HepG2 (cell line): ENCODE measurements at regions not wholly inside any gene's neighbourhood (a gene's known extent, or its start where the extent isn't known, plus 50 kb on each side); places are given as distances from the start of the nearest gene placed in this dataset.

Source experiments
- ATAC-seq: fragments of 200-7000 bp; cut with Tn5 transposase; 3 replicates; pipeline ENCODE4 v1.9.1; 2020; ENCODE audit warnings: mild to moderate bottlenecking, moderate library complexity
- BruUV-seq: library from RNA; stranded (reverse); fragments of 400-500 nt; replicated peaks from 2 replicates; lab custom pipeline; 2021; lab: Mats Ljungman, UMichigan
- CTCF ChIA-PET: fragments of 300-600 bp; formaldehyde crosslinking; extraction: SDS; loops from one replicate; lab custom pipeline; 2021; ENCODE audit warnings: low total read pairs, inconsistent platforms, low intra/inter-chr PET ratio; lab: Yijun Ruan, JAX
- POLR2A ChIA-PET: fragments of 350-600 bp; sonication (Branson Sonifier 250); formaldehyde crosslinking; loops from one replicate; lab custom pipeline; 2020; ENCODE audit warnings: antibody characterized with exemption, inconsistent platforms; lab: Yijun Ruan, JAX
- DNase-seq: peaks from one replicate; pipeline ENCODE4 v3.0.0-alpha.2; 2015; ENCODE audit warnings: low spot score
- FAIRE-seq: peaks from 3 replicates; lab custom pipeline; 2011; peaks lifted over from hg19 to GRCh38; lab: Jason Lieb, UNC
- H2AFZ ChIP-seq: one replicate; pipeline ENCODE4 v1.6.1; 2011; ENCODE audit warnings: low read length, inconsistent platforms
- H3K27ac ChIP-seq: fragments of 300-600 bp; 3 replicates; pipeline ENCODE4 v1.8.0; 2011; ENCODE audit warnings: mixed run types, mild to moderate bottlenecking, mixed read lengths, low read length, inconsistent platforms; ENCODE audit not compliant: insufficient read depth; ENCODE audit errors: extremely low read length
- H3K27me3 ChIP-seq, 2 experiments: fragments of 200-600 bp in 1 of 2; 2 replicates in 1 of 2; 3 replicates in 1 of 2; pipeline versions ENCODE4 v1.6.0 to v1.8.0; 2011; ENCODE audit warnings: low read length in 2 of 2, mild to moderate bottlenecking in 2 of 2, moderate library complexity in 2 of 2, inconsistent platforms in 1 of 2; ENCODE audit not compliant: insufficient read depth in 2 of 2, control insufficient read depth in 1 of 2
- H3K36me3 ChIP-seq, 2 experiments: fragments of 200-600 bp in 1 of 2; replicated peaks in 1 of 2; 2 replicates in 1 of 2; 3 replicates in 1 of 2; pipeline versions ENCODE4 v1.5.1 to v1.8.0; 2011; ENCODE audit warnings: low read length in 2 of 2, inconsistent platforms in 1 of 2; ENCODE audit not compliant: insufficient read depth in 2 of 2, control insufficient read depth in 1 of 2
- H3K4me1 ChIP-seq: 2 replicates; pipeline ENCODE4 v1.5.1; 2012; ENCODE audit warnings: low read length, inconsistent platforms; ENCODE audit not compliant: insufficient read depth
- H3K4me2 ChIP-seq: 2 replicates; pipeline ENCODE4 v1.6.0; 2011; ENCODE audit warnings: low read depth, low read length, inconsistent platforms
- H3K4me3 ChIP-seq, 3 experiments: fragments of 200-600 bp in 1 of 3; sonication (generic), shearing (Covaris generic) in 1 of 3; replicated peaks in 1 of 3; 2 replicates each; pipeline ENCODE4 v1.5.1; 2011 to 2016; ENCODE audit warnings: low read length in 3 of 3, inconsistent platforms in 2 of 3, low read depth in 2 of 3, mild to moderate bottlenecking in 2 of 3, control low read depth in 1 of 3, mixed read lengths in 1 of 3; ENCODE audit not compliant: insufficient read depth in 1 of 3
- H3K79me2 ChIP-seq: one replicate; pipeline ENCODE4 v1.6.1; 2011; ENCODE audit warnings: low read length, inconsistent platforms; ENCODE audit not compliant: insufficient read depth
- H3K9ac ChIP-seq: 2 replicates; pipeline ENCODE4 v1.6.0; 2011; ENCODE audit warnings: mild to moderate bottlenecking, low read depth, low read length, inconsistent platforms; ENCODE audit not compliant: insufficient read depth
- H3K9me3 ChIP-seq: 2 replicates; pipeline ENCODE4 v1.5.1; 2012; ENCODE audit warnings: mild to moderate bottlenecking, low read length
- H4K20me1 ChIP-seq: 2 replicates; pipeline ENCODE4 v1.6.0; 2011; ENCODE audit warnings: inconsistent platforms, mild to moderate bottlenecking, low read length, moderate library complexity; ENCODE audit not compliant: insufficient read depth
- AKAP8 ChIP-seq: sonication (generic); formaldehyde crosslinking; IDR thresholded peaks from 2 replicates; pipeline ENCODE4 v1.5.1; 2020; ENCODE audit warnings: mild to moderate bottlenecking, missing genetic modification reagents
- KLF11 ChIP-seq: IDR thresholded peaks from 2 replicates; pipeline ENCODE4 v1.6.1; 2016; ENCODE audit warnings: missing compliant biosample characterization
- TFDP1 ChIP-seq: IDR thresholded peaks from 2 replicates; pipeline ENCODE4 v1.6.1; 2016; ENCODE audit warnings: missing compliant biosample characterization, missing genetic modification reagents, borderline replicate concordance
- ZIK1 ChIP-seq: sonication (generic); formaldehyde crosslinking; IDR thresholded peaks from 2 replicates; pipeline ENCODE4 v1.5.0; 2020; ENCODE audit warnings: mild to moderate bottlenecking, low read depth, missing genetic modification reagents, borderline replicate concordance
- ZNF207 ChIP-seq: fragments of 450-650 bp; IDR thresholded peaks from 2 replicates; pipeline ENCODE4 v1.6.1; 2016; ENCODE audit warnings: antibody characterized with exemption, borderline replicate concordance
- WGBS: methylation state at CpG from one replicate; pipeline ENCODE4 v1.1.6; 2017; ENCODE audit warnings: low lambda C conversion rate; 5-methylcytosine and 5-hydroxymethylcytosine counted together
- in situ Hi-C: cut with HindIII; loops from 2 replicates; pipeline ENCODE4 v1.10.0; 2017; ENCODE audit warnings: low pct_unique_long_range_greater_than_20kb; ENCODE audit not compliant: extremely low pct_ligation_motif_present
- intact Hi-C: fragments of 100-400 bp; cut with micrococcal nuclease; formaldehyde crosslinking; loops from one replicate; pipeline ENCODE4 v1.10.0; 2022; ENCODE audit not compliant: unreplicated experiment
- TF ChIP-seq, protein P1 (sequence below): sonication (generic); formaldehyde crosslinking; IDR thresholded peaks from 2 replicates; pipeline ENCODE4 v1.8.0; 2022; ENCODE audit warnings: missing genetic modification reagents, mild to moderate bottlenecking, borderline replicate concordance
- TF ChIP-seq, protein P2 (sequence below): sonication (generic); formaldehyde crosslinking; IDR thresholded peaks from 2 replicates; pipeline ENCODE4 v1.8.1; 2022; ENCODE audit warnings: low read depth, mild to moderate bottlenecking, missing genetic modification reagents

- H3K79me2 ChIP-seq: no peaks in the 10 kb centered on the region
- FAIRE-seq (no peak), ATAC-seq (no peak), DNase-seq (no peak)
- intact Hi-C loops (no loop called here), in situ Hi-C loops (no loop called here)
- H3K27me3 ChIP-seq: no peaks in the 10 kb centered on the region
- POLR2A ChIA-PET: no interaction called here
- no peak overlapping the region for H3K4me3 ChIP-seq
- 0% methylated on average over 2 of the region's 2 CpGs for WGBS
- H3K4me1 ChIP-seq: no peaks in the 10 kb centered on the region
- no peak overlapping the region for H3K4me2 ChIP-seq
- TF ChIP-seq KLF11 (CRISPR knock-in tag) (no peak), AKAP8 (CRISPR knock-in tag) (no peak), ZIK1 (CRISPR knock-in tag) (no peak), TFDP1 (CRISPR knock-in tag) (no peak), ZNF207 (no peak)
- TF ChIP-seq, protein P1, sequence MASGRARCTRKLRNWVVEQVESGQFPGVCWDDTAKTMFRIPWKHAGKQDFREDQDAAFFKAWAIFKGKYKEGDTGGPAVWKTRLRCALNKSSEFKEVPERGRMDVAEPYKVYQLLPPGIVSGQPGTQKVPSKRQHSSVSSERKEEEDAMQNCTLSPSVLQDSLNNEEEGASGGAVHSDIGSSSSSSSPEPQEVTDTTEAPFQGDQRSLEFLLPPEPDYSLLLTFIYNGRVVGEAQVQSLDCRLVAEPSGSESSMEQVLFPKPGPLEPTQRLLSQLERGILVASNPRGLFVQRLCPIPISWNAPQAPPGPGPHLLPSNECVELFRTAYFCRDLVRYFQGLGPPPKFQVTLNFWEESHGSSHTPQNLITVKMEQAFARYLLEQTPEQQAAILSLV: no peak
- TF ChIP-seq, protein P2, sequence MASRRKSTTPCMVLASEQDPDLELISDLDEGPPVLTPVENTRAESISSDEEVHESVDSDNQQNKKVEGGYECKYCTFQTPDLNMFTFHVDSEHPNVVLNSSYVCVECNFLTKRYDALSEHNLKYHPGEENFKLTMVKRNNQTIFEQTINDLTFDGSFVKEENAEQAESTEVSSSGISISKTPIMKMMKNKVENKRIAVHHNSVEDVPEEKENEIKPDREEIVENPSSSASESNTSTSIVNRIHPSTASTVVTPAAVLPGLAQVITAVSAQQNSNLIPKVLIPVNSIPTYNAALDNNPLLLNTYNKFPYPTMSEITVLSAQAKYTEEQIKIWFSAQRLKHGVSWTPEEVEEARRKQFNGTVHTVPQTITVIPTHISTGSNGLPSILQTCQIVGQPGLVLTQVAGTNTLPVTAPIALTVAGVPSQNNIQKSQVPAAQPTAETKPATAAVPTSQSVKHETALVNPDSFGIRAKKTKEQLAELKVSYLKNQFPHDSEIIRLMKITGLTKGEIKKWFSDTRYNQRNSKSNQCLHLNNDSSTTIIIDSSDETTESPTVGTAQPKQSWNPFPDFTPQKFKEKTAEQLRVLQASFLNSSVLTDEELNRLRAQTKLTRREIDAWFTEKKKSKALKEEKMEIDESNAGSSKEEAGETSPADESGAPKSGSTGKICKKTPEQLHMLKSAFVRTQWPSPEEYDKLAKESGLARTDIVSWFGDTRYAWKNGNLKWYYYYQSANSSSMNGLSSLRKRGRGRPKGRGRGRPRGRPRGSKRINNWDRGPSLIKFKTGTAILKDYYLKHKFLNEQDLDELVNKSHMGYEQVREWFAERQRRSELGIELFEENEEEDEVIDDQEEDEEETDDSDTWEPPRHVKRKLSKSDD: no peak
- H3K36me3 ChIP-seq: no peaks in the 10 kb centered on the region
- no peak overlapping the region for H2AFZ ChIP-seq
- no peaks in the 10 kb centered on the region for H3K9me3 ChIP-seq
- H3K9ac ChIP-seq: no peak overlapping the region
- no peak overlapping the region for H3K27ac ChIP-seq
- H4K20me1 ChIP-seq: no peaks in the 10 kb centered on the region
- CTCF ChIA-PET: no interaction called here
- no TSS peak for BruUV-seq
Observed at GRCh38 chr2:59938181-59938580, 615.3 kb downstream of the BCL11A start.
